HCT116 (cell line): ENCODE measurements at regions not wholly inside any gene's neighbourhood (a gene's known extent, or its start where the extent isn't known, plus 50 kb on each side); places are given as distances from the start of the nearest gene placed in this dataset.

Source experiments
- ATAC-seq: fragments of 200-7000 bp; cut with Tn5 transposase; 2 replicates; pipeline ENCODE4 v1.9.1; 2020; ENCODE audit warnings: mild to moderate bottlenecking, moderate library complexity
- BruUV-seq: library from RNA; stranded (reverse); fragments of 400-500 nt; replicated peaks from 2 replicates; lab custom pipeline; 2021; lab: Mats Ljungman, UMichigan
- CTCF ChIA-PET: fragments of 300-600 bp; sonication (Branson Sonifier 250); formaldehyde crosslinking; loops from one replicate; lab custom pipeline; 2021; ENCODE audit warnings: antibody characterized with exemption; lab: Charles Lee
- POLR2A ChIA-PET: fragments of 300-600, 350-600 bp; sonication (Branson Sonifier 250); formaldehyde crosslinking; loops from one replicate; lab custom pipeline; 2021; ENCODE audit warnings: antibody characterized with exemption; lab: Charles Lee
- RAD21 ChIA-PET, 2 experiments: fragments of 300-600 bp; sonication (Branson Sonifier 250); formaldehyde crosslinking; loops; one replicate each; lab custom pipeline; 2023; ENCODE audit warnings: low total read pairs in 2 of 2; ENCODE audit not compliant: uncharacterized antibody in 2 of 2, unreplicated experiment in 2 of 2, low non-redundant PET in 1 of 2; lab: Charles Lee
- DNase-seq: peaks from one replicate; pipeline ENCODE4 v3.0.0-alpha.2; 2010; ENCODE audit warnings: low read depth, low spot score
- H2AFZ ChIP-seq: fragments of 200-600 bp; shearing (Covaris generic), sonication (generic); 2 replicates; pipeline ENCODE4 v1.6.1; 2017; ENCODE audit warnings: low read depth, mixed run types, mixed read lengths, antibody characterized with exemption, low read length; ENCODE audit not compliant: poor library complexity, severe bottlenecking
- H3K27ac ChIP-seq: 2 replicates; pipeline ENCODE4 v1.5.1; 2012; ENCODE audit warnings: low read depth, low read length
- H3K27me3 ChIP-seq: fragments of 200-600 bp; sonication (generic); 2 replicates; pipeline ENCODE4 v1.6.1; 2016; ENCODE audit warnings: mixed run types, low read length, mixed read lengths; ENCODE audit not compliant: insufficient read depth
- H3K36me3 ChIP-seq, 2 experiments: fragments of 200-500 bp in 1 of 2; fragments of 200-600 bp in 1 of 2; sonication (Bioruptor generic) in 1 of 2; sonication (generic) in 1 of 2; 2 replicates each; pipeline versions ENCODE4 v1.5.1 to v1.6.1; 2014 to 2016; ENCODE audit warnings: low read length in 2 of 2, inconsistent platforms in 1 of 2, mixed read lengths in 1 of 2, mixed run types in 1 of 2; ENCODE audit not compliant: insufficient read depth in 2 of 2, control insufficient read depth in 1 of 2
- H3K4me1 ChIP-seq, 2 experiments: fragments of 200-600 bp in 1 of 2; sonication (generic) in 1 of 2; 2 replicates each; pipeline versions ENCODE4 v1.5.1 to v1.6.1; 2012 to 2017; ENCODE audit warnings: low read length in 2 of 2, inconsistent platforms in 1 of 2, mild to moderate bottlenecking in 1 of 2, mixed read lengths in 1 of 2, mixed run types in 1 of 2, moderate library complexity in 1 of 2; ENCODE audit not compliant: insufficient read depth in 2 of 2, control insufficient read depth in 1 of 2
- H3K4me2 ChIP-seq: fragments of 200-600 bp; sonication (generic); 2 replicates; pipeline ENCODE4 v1.6.1; 2017; ENCODE audit warnings: mixed run types, low read length, mixed read lengths
- H3K4me3 ChIP-seq, 2 experiments: fragments of 200-600 bp in 1 of 2; sonication (generic) in 1 of 2; replicated peaks in 1 of 2; 2 replicates each; pipeline ENCODE4 v1.5.1; 2011 to 2016; ENCODE audit warnings: low read length in 2 of 2, control low read depth in 1 of 2, low read depth in 1 of 2, mild to moderate bottlenecking in 1 of 2, mixed read lengths in 1 of 2, mixed run types in 1 of 2
- H3K79me2 ChIP-seq: fragments of 200-600 bp; sonication (generic); 2 replicates; pipeline ENCODE4 v1.6.1; 2017; ENCODE audit warnings: mild to moderate bottlenecking, mixed run types, low read length, moderate library complexity, mixed read lengths; ENCODE audit not compliant: insufficient read depth
- H3K9ac ChIP-seq: fragments of 200-600 bp; sonication (generic); 2 replicates; pipeline ENCODE4 v1.6.1; 2016; ENCODE audit warnings: low read length, mixed read lengths
- H3K9me2 ChIP-seq: fragments of 200-600 bp; sonication (generic), shearing (Covaris generic); 2 replicates; pipeline ENCODE4 v1.6.1; 2017; ENCODE audit warnings: mixed run types, mild to moderate bottlenecking, moderate library complexity; ENCODE audit not compliant: insufficient read depth
- H3K9me3 ChIP-seq, 2 experiments: fragments of 200-500 bp in 1 of 2; fragments of 200-600 bp in 1 of 2; sonication (Bioruptor generic) in 1 of 2; sonication (generic) in 1 of 2; 2 replicates each; pipeline ENCODE4 v1.6.1; 2014 to 2017; ENCODE audit warnings: low read length in 2 of 2, mixed read lengths in 2 of 2, inconsistent platforms in 1 of 2, low read depth in 1 of 2, mild to moderate bottlenecking in 1 of 2, mixed run types in 1 of 2, moderate library complexity in 1 of 2; ENCODE audit not compliant: control insufficient read depth in 1 of 2, insufficient read depth in 1 of 2
- H4K20me1 ChIP-seq: fragments of 200-600 bp; sonication (generic), shearing (Covaris generic); 2 replicates; pipeline ENCODE4 v1.6.1; 2017; ENCODE audit warnings: mixed run types, mild to moderate bottlenecking, moderate library complexity; ENCODE audit not compliant: insufficient read depth
- ATF3 ChIP-seq: IDR thresholded peaks from 2 replicates; pipeline ENCODE4 v1.6.1; 2012
- CBX3 ChIP-seq: IDR thresholded peaks from 2 replicates; pipeline ENCODE4 v1.6.1; 2012; ENCODE audit warnings: low read depth
- CEBPB ChIP-seq: IDR thresholded peaks from 2 replicates; pipeline ENCODE4 v1.6.1; 2012; ENCODE audit warnings: low read depth
- ELF1 ChIP-seq: IDR thresholded peaks from 2 replicates; pipeline ENCODE4 v1.6.1; 2012; ENCODE audit warnings: low read depth, borderline replicate concordance
- EZH2 ChIP-seq: fragments of 200-600 bp; sonication (generic); IDR thresholded peaks from 2 replicates; pipeline ENCODE4 v1.6.1; 2017; ENCODE audit warnings: antibody characterized with exemption, mixed run types
- FOSL1 ChIP-seq: IDR thresholded peaks from 2 replicates; pipeline ENCODE4 v1.6.1; 2012; ENCODE audit warnings: low read depth
- JUND ChIP-seq: IDR thresholded peaks from 2 replicates; pipeline ENCODE4 v1.6.1; 2012
- POLR2A ChIP-seq: IDR thresholded peaks from 2 replicates; pipeline ENCODE4 v1.7.0; 2011; ENCODE audit warnings: borderline replicate concordance; ENCODE audit not compliant: insufficient read depth, insufficient read length; ENCODE audit errors: extremely low read depth
- POLR2AphosphoS5 ChIP-seq: IDR thresholded peaks from 2 replicates; pipeline ENCODE4 v1.6.1; 2011; ENCODE audit warnings: mild to moderate bottlenecking, low read depth, low read length, moderate library complexity
- RAD21 ChIP-seq: IDR thresholded peaks from 2 replicates; pipeline ENCODE4 v1.6.1; 2012; ENCODE audit warnings: low read depth, mild to moderate bottlenecking
- SIN3A ChIP-seq: IDR thresholded peaks from 2 replicates; pipeline ENCODE4 v1.6.1; 2012; ENCODE audit warnings: low read depth
- SRF ChIP-seq: IDR thresholded peaks from 2 replicates; pipeline ENCODE4 v1.6.1; 2012; ENCODE audit warnings: low read depth
- TCF7L2 ChIP-seq: IDR thresholded peaks from 2 replicates; pipeline ENCODE4 v1.7.0; 2011; ENCODE audit warnings: borderline replicate concordance, inconsistent platforms; ENCODE audit not compliant: insufficient read depth, insufficient read length; ENCODE audit errors: extremely low read depth
- ZBTB33 ChIP-seq: IDR thresholded peaks from 2 replicates; pipeline ENCODE4 v1.6.1; 2011; ENCODE audit warnings: mild to moderate bottlenecking, low read length, moderate library complexity; ENCODE audit not compliant: insufficient replicate concordance; ENCODE audit errors: extremely low read depth
- ZFX ChIP-seq: fragments of 450-650 bp; IDR thresholded peaks from 2 replicates; pipeline ENCODE4 v1.6.1; 2017
- ZNF274 ChIP-seq: fragments of 200-500 bp; sonication (Bioruptor generic); IDR thresholded peaks from 2 replicates; pipeline ENCODE4 v1.6.1; 2014; ENCODE audit warnings: mild to moderate bottlenecking, low read depth, low read length, inconsistent platforms
- intact Hi-C: fragments of 100-400 bp; cut with micrococcal nuclease; formaldehyde crosslinking; loops from 2 replicates; pipeline ENCODE4 v1.10.0; 2022
- TF ChIP-seq, protein P1 (sequence below): IDR thresholded peaks from 2 replicates; pipeline ENCODE4 v1.6.1; 2012; ENCODE audit warnings: low read depth
- TF ChIP-seq, protein P2 (sequence below), 3 experiments: fragments of 200-600 bp in 1 of 3; sonication (generic) in 1 of 3; IDR thresholded peaks in 2 of 3; conservative IDR thresholded peaks in 1 of 3; 2 replicates each; pipeline ENCODE4 v1.5.1; 2012 to 2017; ENCODE audit warnings: low read depth in 2 of 3, low read length in 2 of 3, antibody characterized with exemption in 1 of 3, borderline replicate concordance in 1 of 3, control low read depth in 1 of 3, mild to moderate bottlenecking in 1 of 3, mixed read lengths in 1 of 3, mixed run types in 1 of 3, moderate library complexity in 1 of 3; ENCODE audit not compliant: insufficient read depth in 1 of 3

DNA sequence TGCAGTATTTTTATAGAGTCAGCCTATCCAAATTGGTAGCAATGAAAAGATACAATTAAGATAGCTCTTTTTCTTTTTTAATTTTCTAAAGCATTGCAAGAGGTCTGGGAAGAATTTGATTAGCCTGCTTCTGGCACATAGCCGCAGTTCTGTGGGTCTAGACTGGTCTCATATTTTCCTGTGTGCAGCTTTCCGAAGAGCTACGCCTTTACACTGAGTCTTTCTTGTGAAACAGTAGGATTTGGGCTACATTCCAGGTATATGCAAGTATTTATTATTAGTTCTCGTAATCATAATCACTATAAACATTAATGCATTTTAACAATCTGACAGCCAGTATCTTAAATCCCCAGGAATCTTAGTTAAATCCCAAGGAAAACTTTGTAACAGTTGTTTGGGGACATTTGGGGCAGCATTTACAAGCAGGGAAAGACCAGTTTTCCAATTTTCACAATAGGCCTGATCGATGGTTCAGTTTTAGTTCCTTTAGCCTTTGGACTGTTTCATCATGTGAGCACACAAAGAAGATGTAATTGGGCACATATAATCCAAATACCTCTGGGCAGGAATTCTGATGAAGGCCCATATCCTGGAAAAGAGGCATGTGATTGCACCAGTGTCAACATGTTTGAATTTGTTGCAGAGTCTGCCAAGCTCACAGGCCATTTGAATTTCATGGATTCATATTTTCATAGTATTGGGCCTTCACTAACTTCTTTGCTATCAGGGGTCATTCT, 287.3 kb downstream of the INHBA start:
- CTCF ChIA-PET = no interaction called here
- no peaks in the 10 kb centered on the region for H3K9me3 ChIP-seq
- intact Hi-C loops = no loop called here
- no peaks in the 10 kb centered on the region for H3K9me2 ChIP-seq
- no peaks in the 10 kb centered on the region for H3K27me3 ChIP-seq
- no peaks in the 10 kb centered on the region for H3K4me1 ChIP-seq
- POLR2A ChIA-PET = interaction anchor here (0.5 kb wide), 1 partner anchor 168 kb away, joined by 4 read pairs; no protein-coding TSS in a partner anchor
- H3K4me3 ChIP-seq = no peak overlapping the region
- no peaks in the 10 kb centered on the region for H4K20me1 ChIP-seq
- no peak overlapping the region for H3K4me2 ChIP-seq
- no TSS peak for BruUV-seq
- no peaks in the 10 kb centered on the region for H3K79me2 ChIP-seq
- H3K9ac ChIP-seq = no peak overlapping the region
- H3K27ac ChIP-seq = no peak overlapping the region
- ATAC-seq (no peak), DNase-seq (no peak)
- no peak for TF ChIP-seq JUND
- TF ChIP-seq POLR2A = no peak
- TF ChIP-seq POLR2AphosphoS5 = no peak
- TF ChIP-seq FOSL1 = no peak
- TF ChIP-seq ZFX = no peak
- TF ChIP-seq, protein P1, sequence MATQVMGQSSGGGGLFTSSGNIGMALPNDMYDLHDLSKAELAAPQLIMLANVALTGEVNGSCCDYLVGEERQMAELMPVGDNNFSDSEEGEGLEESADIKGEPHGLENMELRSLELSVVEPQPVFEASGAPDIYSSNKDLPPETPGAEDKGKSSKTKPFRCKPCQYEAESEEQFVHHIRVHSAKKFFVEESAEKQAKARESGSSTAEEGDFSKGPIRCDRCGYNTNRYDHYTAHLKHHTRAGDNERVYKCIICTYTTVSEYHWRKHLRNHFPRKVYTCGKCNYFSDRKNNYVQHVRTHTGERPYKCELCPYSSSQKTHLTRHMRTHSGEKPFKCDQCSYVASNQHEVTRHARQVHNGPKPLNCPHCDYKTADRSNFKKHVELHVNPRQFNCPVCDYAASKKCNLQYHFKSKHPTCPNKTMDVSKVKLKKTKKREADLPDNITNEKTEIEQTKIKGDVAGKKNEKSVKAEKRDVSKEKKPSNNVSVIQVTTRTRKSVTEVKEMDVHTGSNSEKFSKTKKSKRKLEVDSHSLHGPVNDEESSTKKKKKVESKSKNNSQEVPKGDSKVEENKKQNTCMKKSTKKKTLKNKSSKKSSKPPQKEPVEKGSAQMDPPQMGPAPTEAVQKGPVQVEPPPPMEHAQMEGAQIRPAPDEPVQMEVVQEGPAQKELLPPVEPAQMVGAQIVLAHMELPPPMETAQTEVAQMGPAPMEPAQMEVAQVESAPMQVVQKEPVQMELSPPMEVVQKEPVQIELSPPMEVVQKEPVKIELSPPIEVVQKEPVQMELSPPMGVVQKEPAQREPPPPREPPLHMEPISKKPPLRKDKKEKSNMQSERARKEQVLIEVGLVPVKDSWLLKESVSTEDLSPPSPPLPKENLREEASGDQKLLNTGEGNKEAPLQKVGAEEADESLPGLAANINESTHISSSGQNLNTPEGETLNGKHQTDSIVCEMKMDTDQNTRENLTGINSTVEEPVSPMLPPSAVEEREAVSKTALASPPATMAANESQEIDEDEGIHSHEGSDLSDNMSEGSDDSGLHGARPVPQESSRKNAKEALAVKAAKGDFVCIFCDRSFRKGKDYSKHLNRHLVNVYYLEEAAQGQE = no peak
- no peak for TF ChIP-seq CBX3
- no peak for TF ChIP-seq ZNF274
- TF ChIP-seq TCF7L2 = no peak
- TF ChIP-seq, protein P2, sequence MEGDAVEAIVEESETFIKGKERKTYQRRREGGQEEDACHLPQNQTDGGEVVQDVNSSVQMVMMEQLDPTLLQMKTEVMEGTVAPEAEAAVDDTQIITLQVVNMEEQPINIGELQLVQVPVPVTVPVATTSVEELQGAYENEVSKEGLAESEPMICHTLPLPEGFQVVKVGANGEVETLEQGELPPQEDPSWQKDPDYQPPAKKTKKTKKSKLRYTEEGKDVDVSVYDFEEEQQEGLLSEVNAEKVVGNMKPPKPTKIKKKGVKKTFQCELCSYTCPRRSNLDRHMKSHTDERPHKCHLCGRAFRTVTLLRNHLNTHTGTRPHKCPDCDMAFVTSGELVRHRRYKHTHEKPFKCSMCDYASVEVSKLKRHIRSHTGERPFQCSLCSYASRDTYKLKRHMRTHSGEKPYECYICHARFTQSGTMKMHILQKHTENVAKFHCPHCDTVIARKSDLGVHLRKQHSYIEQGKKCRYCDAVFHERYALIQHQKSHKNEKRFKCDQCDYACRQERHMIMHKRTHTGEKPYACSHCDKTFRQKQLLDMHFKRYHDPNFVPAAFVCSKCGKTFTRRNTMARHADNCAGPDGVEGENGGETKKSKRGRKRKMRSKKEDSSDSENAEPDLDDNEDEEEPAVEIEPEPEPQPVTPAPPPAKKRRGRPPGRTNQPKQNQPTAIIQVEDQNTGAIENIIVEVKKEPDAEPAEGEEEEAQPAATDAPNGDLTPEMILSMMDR (IDR thresholded peaks at IDR 0.05 in 2 of 3, conservative IDR thresholded peaks at IDR 0.05 in 1 of 3; ENCODE audit: borderline replicate concordance in 1 of 3, insufficient read depth in 1 of 3, low read depth in 2 of 3, low read length in 2 of 3) = no peak
- TF ChIP-seq ZBTB33 = no peak
- no peak for TF ChIP-seq CEBPB
- no peak for TF ChIP-seq RAD21
- no peak for TF ChIP-seq ELF1
- no peak for TF ChIP-seq EZH2
- no peak for TF ChIP-seq SIN3A
- TF ChIP-seq ATF3 = no peak
- TF ChIP-seq SRF = no peak
- RAD21 ChIA-PET = no interaction called here
- H2AFZ ChIP-seq = no peak overlapping the region
- H3K36me3 ChIP-seq = no peaks in the 10 kb centered on the region
